Stimulated activated CD8-positive, alpha-beta memory T cell treated with anti-CD3 and anti-CD28 coated beads, Interleukin-12 subunit alpha, Interleukin-12 subunit beta, amount 100 ng/mL, for 4 hours (primary cell): ENCODE measurements at regions not wholly inside any gene's neighbourhood (a gene's known extent, or its start where the extent isn't known, plus 50 kb on each side); places are given as distances from the start of the nearest gene placed in this dataset.
"Not testable (repeated sequence)": the region's sequence is repeated elsewhere in the genome, so short reads cannot be mapped to it uniquely, and the experiment has no call there.

Source experiments
- DNase-seq: peaks from one replicate; pipeline ENCODE4 v3.0.0-alpha.2; 2020; ENCODE audit warnings: low read depth

DNA sequence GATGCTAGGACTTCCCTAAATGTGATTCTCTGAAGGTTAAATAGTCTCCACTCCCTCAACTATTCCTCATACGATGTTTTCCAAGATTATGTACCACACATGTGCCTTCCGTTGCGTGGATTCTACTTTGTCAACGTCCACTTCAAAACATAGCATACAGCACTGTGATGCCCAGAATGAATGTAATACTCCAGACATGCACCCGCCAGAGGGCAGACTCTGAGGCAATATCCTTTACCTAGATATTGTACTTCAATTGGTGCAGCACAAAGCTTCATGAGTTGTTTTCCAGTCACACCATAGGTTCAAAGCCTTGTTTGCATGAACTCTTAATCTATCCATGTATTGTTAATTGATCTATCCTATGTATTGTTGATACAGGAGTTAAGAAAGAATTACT, 201.0 kb upstream of the NABP1 start:
- DNase-seq = no peak

- DNase-seq = no peak
Measured at GRCh38 chr2:191478799-191479679, 198.9 kb upstream of the NABP1 start.

GRCh38 chr2:191479680-191480023, 198.3 kb upstream of the NABP1 start:
- DNase-seq = no peak

DNA sequence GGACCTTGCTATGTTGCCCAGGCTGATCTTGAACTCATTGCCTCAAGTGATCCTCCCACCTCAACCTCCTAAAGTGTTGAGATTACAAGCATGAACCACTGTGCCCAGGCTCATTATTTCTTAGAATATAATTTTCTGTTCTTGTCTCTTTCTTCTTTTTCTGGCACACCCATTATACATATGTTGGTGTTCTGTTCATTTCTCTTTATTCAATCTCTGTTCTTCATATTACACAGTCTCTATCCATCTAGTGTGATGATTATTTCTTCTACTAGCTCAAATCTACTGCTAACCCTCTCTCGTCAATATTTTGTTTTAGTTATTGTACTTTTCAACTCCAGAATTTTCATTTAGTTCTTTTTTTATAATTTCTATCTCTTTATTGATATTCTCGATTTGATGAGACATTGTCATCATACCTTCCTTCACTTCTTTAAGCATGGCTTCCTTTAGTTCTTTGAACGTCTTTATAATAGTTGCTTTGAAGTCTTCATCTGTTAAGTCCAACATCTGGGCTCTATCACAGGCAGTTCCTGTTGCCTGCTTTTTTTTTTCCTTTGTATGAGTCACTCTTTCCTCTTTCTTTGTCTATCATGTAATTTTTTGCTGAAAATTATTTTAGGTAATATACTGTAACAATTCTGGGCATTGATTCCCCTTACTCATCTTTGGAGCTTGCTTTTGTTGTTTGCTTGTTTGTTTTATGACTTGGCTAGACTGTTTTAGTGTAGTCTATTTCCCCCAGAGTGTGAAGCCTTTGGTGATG, 196.4 kb upstream of the NABP1 start:
- DNase-seq = no peak

DNA sequence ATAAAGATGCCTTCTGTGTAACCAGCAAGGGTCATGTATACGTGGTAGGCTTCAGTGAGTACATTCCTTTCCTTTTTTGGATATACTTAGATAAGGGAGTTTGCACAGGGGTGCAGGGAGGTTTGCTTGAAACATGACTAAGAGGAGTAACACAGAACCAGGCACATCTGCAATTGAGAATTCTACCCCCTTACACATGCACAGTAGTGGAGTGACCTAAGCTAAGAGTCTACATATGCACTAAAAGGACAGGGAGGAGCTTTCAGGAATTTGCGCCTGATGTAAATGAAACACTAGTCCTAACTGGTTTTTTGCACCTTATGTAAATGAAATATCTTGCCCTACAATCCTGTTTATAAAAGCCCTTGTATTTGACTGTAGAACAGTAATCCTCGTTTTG, 194.8 kb upstream of the NABP1 start:
- DNase-seq = no peak

- DNase-seq = no peak
Measured at GRCh38 chr2:191486584-191487320, 191.2 kb upstream of the NABP1 start.

GRCh38 chr2:191488135-191488534, 189.8 kb upstream of the NABP1 start:
- no peak for DNase-seq

DNA sequence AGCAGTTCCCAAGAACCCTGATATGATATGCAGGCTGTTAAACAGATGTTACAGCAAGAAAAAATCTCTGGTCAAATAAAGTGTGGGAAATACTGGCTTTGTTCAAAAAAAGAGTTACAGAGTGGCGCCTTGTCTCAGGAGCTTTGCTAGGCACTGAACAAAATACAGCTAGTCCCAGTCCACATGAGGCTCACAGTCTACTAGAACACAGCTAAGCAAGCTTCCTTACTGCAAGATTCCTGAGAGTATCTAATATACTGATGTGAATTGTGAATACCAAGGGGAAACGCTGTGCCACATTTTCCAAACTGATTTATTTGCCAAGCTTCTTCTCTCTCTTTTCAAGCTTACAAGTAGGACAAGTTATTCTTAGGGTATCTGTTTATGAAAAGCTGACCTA, 188.8 kb upstream of the NABP1 start:
- no peak for DNase-seq

DNA sequence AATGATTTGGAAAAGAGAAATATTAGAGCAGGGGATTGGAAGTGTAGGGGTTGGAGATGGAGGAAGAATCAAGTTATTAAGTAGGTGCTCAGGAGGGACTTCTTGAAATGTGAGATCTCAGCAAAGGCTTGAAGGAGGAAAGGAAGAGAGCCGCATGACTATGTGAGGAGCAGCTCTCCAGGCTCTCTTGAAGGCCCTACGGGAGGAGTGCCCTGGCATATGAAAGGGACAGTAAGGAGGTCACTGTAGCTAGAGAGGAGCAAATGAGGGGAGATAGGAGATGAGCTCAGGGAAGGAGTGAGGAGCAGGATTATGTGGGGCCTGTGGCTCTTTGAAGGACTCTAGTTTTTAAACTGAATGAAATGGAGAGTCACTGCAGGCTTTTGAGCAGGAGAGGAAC, 181.1 kb upstream of the NABP1 start:
- no peak for DNase-seq

- DNase-seq = no peak
Measured at GRCh38 chr2:191497822-191498221, 180.1 kb upstream of the NABP1 start.

GRCh38 chr2:191499050-191499449, 178.9 kb upstream of the NABP1 start:
- DNase-seq = no peak

GRCh38 chr2:191499874-191500565, 177.9 kb upstream of the NABP1 start:
- no peak for DNase-seq

DNA sequence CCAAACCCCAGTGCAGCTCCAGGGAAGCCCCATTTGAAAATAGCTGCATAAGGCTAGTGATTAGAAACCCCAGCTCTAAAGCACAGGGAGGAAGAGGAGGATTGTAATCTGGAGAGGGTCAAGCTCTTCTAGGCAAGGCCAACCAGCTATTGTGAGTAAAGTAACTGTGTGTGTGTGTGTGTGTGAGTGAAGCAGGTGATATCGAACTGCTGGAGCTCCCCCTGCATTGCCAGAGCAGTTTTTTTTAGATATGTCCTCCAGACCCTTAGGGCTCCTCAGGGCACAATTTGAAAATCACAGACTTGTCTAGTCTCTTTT, 177.4 kb upstream of the NABP1 start:
- DNase-seq = no peak

- no peak for DNase-seq
Measured at GRCh38 chr2:191500884-191501560, 176.9 kb upstream of the NABP1 start.

GRCh38 chr2:191501561-191502168, 176.3 kb upstream of the NABP1 start:
- no peak for DNase-seq

DNA sequence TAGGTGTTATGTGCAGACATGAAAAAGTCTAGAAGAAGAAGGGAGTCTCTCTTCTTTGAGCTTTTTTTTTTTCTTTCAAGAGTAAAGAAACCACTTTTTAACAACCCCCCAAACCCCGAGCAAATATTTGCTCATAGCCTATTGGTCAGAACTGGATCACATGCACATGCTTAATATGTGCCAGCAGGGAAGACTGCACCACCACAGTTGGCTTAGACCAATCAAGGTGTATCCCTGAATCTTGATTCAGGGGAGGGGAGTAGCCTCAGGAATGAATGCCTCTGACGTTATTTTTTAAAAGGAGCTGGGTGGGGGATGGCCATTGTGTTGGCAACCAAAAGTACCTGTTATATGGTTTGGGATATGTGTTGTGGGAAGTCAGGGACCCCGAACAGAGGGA, 171.4 kb upstream of the NABP1 start:
- DNase-seq = no peak

DNA sequence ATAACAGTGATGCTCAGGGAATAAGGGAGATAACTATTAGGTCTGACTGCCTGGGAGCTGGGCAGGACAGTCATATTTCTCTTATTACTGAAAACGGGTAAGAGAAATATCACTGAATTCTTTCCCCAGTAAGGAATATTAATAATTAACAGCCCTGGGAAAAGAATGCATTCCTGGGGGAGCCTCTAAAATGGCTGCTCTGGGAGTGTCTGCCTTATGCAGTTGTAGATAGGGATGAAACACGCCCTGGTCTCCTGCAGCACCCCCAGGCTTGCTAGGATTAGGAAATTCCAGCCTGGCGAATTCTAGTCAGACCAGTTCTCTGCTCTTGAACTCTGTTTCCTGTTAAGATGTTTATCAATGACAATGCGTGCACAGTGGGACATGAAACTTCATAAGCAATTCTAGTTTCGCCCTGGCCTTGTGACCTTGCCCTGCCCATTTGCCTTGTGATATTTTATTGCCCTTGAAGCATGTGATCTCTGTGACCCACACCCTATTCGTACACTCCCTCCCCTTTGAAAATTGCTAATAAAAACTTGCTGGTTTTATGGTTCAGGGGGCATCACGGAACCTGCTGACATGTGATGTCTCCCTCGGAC, 170.6 kb upstream of the NABP1 start:
- not testable (repeated sequence) for DNase-seq

GRCh38 chr2:191508738-191509137, 169.2 kb upstream of the NABP1 start:
- no peak for DNase-seq

DNA sequence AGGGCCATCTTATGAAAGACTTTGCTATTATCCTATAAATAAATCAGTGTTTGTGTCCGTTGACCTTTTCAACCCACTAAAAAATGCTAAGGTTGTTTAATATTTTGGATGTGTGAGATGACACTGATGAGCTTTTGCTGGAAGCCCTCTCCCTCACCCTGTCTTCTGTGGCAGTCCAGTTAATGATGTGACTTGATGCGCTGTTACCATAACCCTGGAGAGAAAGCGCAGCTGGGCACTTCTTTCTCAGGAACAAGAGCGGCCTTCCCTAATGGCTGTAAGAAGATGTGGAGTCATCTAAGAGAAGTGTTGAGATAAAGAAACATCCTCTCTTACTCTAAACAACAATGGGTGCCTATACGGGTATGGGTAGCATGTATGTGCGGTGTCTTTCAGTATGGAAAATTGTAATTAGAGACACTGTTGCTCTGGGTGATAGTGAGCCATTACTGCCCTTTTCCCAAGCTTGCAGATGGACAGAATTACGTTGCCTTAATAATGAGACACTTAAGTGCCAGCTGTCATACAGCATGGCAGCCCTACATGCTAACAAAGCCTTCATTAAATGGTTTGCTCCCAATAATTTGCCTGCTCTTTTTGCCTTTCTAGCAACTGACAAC, 165.6 kb upstream of the NABP1 start:
- DNase-seq = no peak

GRCh38 chr2:191512874-191513273, 165.1 kb upstream of the NABP1 start:
- DNase-seq = no peak
